ENCODE measurements at regions not wholly inside any gene's neighbourhood (a gene's known extent, or its start where the extent isn't known, plus 50 kb on each side); places are given as distances from the start of the nearest gene placed in this dataset.

DNA sequence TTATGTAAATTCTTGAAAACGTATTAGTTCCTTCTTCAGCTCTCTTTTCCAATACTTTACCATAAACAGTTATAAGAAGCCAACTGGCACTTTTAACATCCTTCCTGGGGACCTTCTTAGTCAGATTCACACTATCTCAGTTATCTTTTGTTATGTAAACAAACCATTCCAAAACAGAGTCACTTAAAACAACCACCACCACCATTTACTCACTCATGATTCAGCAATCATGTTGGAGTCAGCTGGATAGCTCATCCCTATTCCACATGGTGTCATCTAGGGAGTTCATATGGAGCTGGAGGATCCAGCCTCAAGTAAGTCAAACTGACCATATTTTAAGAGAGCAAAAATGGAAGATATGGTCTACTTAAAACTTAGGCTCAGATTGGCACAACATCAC, 240.3 kb upstream of the IRX3 start:
- DNase-seq (ENCODE audit: low read depth in 2 of 3, low spot score in 2 of 3), result no peak

DNA sequence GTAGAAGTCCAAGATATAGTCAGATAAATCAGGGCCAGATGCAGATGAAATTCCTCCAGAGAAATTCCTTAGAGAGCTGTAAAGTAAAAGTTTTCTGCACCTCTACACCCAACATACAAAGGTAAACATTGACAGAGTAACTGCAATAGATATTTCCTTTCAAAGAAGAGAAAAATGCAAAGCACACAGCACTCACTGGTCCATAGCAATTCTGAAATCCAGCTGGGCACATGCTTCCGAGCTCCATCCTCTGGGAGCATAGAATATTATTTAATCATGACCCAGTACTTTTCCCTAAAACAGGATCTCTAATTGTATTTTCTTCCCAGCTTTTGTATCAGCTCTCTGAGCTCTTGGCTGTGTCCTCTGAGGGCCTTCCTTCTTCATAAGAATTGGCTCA, 239.5 kb upstream of the IRX3 start:
- no peak for DNase-seq (ENCODE audit: low read depth in 2 of 3, low spot score in 2 of 3)

DNA sequence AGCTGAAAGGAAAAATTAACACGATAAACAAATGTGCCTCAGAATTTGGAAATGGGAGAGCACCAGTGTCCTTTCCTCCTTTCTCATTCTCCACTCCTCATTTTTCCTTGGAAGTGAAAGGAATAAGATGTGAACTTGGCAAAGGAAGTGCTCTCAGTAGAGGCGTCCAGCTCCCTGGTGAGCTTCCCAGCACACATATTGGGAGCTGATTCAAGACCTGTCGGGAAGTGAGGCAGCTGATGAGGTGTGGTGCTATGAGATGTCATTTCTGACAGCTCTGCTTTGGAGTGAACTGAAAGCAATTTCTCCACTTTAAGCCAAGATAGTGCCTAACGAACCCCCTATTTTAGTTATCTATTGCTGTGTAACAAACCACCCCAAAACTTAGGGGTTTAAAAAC, 238.5 kb upstream of the IRX3 start:
- DNase-seq (ENCODE audit: low read depth in 2 of 3, low spot score in 2 of 3), result no peak

DNA sequence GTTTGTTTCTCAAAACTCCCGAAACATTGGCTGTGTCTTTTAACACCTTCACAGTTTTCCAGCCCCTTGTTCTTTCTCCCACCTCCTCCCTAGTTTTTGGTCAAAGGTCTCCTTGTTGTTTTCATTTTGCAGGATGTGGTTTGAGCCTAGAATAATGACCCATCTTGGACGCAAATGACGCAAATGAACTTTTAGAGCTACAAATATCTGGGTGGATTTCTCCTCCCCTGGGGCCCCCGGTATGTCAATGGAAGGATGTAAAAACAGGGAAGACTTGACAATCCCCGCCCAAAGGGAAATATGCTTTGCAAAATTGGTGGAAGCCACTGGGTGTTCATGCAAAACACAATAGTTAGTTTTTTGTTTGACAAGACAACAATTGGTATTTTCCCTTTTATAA, 236.0 kb upstream of the IRX3 start:
- no peak for DNase-seq (ENCODE audit: low read depth in 2 of 3, low spot score in 2 of 3)

DNA sequence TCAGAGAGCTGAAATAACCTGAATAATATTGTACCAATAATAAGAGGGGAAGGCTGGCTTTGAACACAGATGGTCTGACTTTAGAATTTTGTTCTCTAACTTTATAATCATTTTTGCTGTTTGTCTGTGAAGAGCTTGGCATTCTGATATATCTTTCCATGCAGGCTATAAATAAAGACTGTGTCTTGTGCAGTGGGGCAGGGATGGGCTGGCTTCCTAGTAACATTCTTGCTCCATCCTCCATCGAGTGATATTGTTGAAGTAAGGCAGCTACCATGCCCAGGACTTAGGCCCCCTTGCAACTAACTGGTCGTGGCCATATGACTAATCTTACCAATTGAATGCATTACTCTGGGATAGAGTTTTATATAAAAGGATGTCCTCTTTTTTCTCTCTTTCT, 234.7 kb upstream of the IRX3 start:
- no peak for DNase-seq (ENCODE audit: low read depth in 2 of 3, low spot score in 2 of 3)

DNA sequence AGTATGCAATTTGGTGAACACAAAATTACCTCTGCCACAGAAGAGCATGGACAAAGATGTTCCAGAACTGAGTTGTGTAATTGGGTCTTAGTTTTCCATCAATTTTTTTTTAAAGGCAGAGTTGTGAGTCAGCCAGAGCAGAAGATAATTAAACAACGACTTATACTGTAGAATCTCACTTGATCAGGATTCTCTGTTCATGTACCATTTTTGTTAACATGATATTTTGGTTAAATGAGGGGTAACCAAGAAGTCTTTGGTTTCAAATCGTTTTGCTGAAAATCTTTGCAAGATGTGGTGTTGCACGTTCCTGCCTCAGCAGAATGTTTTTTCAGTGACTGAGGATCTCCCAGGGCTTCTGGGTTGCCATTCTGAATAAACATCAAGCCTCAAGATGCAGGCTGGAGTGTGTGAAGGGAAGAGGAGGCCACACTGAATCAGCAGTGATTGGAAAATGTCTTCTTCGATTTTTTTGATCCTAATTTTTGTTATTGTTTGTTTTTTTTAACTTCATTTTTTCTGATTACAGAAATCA, 232.6 kb upstream of the IRX3 start:
- no peak for DNase-seq (ENCODE audit: low read depth in 2 of 3, low spot score in 2 of 3)

DNA sequence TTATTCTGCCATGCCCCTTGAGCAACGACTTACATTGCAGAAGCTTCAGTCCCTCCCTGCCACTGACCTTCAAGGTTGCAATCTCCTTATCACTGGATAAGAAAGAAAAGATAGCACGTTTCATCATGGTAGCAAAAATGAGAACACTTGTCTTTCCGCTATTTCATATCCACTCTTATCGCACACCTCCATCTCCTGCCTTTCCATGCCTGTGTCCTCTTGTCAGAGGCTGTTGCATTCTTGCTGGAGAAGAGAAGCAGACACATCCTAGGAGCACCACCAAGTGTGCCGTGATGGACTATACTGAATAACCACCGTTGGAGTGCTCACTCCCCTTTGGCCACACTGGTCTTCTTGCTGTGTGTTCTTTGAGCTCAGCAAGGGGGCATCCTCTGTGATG, 230.6 kb upstream of the IRX3 start:
- DNase-seq (ENCODE audit: low read depth in 2 of 3, low spot score in 2 of 3), result no peak

DNA sequence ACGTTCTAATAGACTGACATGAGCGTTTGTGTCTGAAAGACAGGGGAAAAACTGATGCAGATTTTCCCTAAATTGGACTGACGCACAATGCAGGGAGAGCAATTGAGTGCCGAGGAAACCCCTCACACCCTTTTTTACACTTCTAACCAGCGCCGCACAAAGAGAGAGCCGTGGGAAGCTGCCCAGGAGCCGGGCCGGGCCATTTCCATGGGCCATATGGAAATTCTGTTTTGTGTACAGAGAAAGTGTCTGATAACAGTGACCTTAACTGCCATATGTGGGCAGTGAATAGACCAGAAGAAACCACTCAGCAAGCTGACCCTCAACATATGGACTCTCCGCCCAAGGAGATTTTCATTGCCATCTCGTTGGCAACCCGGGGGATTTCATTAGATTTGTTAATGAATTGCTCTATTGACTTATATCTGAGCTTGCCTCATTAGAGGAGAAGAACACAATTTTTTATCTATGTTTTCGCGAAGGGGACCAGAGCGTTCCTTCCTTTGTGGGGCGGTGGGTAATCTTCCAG, 225.9 kb upstream of the IRX3 start:
- no peak for DNase-seq (ENCODE audit: low read depth in 2 of 3, low spot score in 2 of 3)

DNA sequence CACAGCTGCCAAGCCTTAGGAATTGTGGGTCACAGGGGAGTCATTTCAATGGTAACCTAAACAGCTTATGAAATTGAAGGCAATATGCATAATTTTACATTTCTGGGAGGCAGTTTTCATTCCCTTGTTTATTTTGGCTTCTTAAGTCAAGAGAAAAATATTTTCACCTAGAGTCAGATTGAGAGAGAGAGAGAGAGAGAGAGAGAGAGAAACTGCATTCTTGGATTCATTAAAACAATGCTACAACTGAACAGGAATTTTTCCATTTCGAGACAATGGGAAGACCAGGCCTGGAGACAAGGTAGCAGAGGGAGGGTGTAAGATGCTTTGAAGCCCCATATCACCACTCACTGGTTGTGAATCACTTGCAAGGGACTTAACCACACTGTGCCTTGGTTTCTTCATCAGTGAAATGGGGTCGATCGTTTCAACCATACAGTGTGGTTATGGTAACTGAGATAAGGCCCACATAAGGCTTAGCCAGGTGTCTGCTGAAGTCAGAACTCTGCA, 224.7 kb upstream of the IRX3 start:
- no peak for DNase-seq (ENCODE audit: low read depth in 2 of 3, low spot score in 2 of 3)

DNA sequence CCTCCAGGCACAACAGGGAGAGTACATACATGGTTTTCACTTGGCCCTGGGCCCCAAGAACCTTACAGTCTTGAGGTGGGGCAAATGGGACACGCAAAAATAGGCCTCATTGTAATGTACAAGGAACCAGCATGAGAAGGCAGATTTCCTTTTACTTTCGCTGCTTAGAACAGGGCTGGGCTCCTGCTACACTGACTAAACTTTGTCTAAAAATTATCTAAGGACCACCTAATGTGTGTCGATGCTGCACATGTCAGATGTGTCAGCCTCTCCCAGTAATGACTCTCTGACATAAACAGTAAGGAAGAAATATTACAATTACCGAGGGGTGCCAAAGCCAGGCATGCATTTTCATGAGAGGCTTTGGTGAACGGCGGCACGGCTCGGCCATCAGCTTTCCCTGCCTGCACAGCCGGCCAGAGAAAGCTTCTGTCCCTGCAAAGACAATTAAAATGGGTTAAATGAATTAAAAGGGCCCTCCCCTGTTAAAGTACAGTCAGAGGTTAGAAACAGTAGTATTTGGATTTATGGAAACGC, 224.2 kb upstream of the IRX3 start:
- DNase-seq (ENCODE audit: low read depth in 2 of 3, low spot score in 2 of 3), result no peak

DNA sequence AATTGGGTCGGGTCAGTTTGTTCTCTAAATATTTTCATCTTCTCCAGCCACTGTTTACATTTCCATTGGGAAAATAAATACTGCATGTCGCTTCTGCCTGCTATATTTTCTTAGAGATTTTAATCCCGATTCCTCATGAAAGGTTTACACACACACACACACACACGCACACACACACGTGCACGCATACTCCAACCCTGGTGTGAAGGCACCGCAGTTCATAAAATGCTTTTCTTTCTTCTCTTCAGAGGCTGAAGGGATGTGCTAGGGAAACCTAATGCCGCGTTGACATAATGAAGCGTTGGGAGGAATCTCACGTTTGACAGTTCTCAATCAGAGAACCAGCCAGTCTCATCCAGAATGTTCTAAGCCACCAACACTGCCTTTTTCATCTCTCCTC, 222.9 kb upstream of the IRX3 start:
- no peak for DNase-seq (ENCODE audit: low read depth in 2 of 3, low spot score in 2 of 3)

DNA sequence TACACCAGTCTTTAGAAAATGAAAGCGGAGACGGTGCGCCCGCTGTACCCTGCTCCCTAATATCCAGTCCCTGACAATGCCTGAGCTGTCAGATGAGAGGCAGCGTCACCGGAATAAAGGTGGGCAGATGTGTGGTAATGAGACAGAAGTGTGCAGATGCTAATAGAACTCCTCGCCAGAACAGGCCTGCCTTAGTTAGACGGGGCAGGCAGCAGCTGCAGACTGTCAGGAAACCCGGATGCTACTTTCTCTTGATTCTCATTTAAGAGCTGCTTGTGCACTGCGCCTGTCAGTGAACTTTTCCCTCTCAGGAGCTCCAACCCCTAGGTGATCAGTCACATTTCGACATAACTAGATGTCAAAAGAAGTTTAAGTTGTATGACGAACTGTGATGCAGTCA, 221.8 kb upstream of the IRX3 start:
- DNase-seq (ENCODE audit: low read depth in 2 of 3, low spot score in 2 of 3), result no peak

DNA sequence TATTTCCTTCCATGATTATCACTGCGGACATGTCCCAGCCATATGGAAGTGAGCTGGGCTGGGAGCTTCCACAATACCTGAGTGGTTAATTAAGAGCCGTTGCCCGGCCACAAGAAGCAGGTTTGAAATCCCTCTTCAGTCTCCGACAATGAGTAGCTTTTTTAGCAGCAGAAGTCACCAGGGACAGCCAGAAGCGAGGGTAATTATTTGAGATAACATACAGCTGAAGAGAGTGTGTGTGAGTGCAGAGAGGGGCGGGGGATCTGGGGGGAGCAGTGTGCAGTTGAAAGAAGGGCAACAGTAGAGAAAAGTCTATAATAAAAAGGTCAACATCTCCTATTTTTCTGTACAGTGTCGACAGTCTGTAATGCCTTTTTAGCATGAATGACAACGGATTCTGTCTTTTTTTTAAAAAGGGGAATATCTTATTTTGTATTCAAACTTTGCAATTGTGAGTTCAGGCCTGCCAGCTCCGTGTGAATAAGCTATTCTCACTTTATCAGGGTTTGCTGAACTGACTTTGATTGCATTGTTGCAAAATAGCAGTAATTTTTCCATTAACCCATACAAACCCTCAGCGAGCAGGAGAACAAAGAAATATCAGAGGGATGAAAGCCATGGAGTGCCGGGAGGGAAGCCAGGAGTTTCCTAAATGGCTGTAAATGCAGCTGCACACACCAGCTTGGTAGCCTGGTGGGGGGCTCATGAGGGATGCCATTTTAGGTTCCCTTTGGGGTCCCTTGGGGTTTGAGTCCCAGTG, 220.3 kb upstream of the IRX3 start:
- no peak for DNase-seq (ENCODE audit: low read depth in 2 of 3, low spot score in 2 of 3)

DNA sequence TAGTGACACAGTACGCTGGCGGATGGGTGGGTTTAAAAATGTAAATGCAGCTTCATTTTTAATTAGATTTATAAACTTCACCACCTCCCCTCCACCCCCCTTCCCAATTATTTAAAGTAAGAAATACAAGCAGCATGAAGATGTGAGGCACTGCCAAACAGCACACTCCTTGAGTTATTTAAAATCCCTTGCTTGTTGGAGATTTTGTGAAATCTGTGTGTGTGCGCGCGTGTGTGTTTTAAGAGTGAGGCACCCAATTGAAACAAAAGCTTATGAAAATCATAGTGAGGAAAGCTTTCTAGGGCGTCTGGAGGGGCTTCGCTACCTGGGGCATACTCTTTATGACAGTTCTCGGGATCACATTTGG, 219.6 kb upstream of the IRX3 start:
- DNase-seq (ENCODE audit: low read depth in 2 of 3, low spot score in 2 of 3), result no peak

DNA sequence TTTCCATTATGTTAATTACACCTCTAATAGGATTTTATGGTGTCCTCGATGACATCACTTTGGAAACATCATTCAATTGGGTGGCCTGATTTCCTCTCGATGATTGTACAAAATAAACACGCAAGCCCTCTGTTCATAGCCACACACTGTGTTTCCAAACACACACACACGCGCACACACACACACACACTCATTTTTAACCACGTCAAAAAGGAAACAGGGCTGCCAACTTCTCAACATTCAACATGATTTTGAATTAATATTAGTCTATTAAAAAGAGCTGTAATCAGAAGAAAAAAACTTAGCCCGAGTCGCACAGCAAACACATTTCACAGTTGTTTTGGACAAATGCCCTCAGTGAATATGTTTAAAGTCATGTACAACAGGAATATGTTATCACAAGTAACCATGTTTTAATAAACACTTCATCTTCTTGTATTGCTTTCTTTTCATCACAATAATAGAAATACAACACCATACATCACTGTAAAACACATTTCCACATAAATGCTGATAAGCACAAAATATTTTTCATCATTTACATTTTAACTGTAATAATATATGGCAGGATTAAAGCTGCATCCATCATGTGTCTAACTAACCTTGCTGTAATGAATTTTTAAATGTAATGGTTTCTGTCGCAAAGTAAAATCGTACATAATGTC, 219.1 kb upstream of the IRX3 start:
- no peak for DNase-seq (ENCODE audit: low read depth in 2 of 3, low spot score in 2 of 3)

DNA sequence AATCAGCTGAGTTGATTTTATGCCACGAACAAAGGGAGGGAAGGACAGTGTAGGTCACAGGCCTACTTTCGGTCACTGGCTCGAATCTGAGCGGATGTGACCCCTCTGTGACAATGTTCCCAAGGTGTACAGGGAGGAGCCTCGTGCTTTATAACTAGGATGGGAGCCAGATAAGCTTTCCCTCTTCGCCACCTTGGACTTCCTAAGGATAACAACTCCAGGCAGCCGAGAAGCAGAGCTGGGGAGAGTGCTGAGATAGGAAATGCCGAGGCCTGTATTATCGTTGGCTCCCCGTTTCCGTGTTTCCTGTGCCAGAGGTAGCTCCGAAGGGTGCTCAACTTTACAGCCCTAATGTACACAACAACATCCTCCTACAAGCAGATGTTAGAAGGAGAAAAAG, 217.8 kb upstream of the IRX3 start:
- no peak for DNase-seq (ENCODE audit: low read depth in 2 of 3, low spot score in 2 of 3)

DNA sequence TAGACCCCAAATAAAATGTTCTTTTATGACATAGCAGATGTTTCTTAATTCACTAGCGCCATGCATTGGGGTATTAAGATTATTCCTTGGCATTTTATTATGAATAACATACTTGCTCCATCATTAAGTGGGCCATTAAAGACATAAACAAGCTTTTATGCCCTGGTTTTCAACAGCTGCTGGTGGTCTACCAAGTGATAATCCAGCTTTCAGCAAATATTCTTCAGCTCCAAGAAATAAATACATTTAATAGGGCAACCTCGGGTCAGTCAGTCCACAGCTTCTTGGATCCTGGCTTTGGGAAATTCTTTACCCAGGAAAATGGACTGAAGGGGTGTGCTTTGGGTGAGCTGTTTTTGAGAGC, 217.3 kb upstream of the IRX3 start:
- no peak for DNase-seq (ENCODE audit: low read depth in 2 of 3, low spot score in 2 of 3)

DNA sequence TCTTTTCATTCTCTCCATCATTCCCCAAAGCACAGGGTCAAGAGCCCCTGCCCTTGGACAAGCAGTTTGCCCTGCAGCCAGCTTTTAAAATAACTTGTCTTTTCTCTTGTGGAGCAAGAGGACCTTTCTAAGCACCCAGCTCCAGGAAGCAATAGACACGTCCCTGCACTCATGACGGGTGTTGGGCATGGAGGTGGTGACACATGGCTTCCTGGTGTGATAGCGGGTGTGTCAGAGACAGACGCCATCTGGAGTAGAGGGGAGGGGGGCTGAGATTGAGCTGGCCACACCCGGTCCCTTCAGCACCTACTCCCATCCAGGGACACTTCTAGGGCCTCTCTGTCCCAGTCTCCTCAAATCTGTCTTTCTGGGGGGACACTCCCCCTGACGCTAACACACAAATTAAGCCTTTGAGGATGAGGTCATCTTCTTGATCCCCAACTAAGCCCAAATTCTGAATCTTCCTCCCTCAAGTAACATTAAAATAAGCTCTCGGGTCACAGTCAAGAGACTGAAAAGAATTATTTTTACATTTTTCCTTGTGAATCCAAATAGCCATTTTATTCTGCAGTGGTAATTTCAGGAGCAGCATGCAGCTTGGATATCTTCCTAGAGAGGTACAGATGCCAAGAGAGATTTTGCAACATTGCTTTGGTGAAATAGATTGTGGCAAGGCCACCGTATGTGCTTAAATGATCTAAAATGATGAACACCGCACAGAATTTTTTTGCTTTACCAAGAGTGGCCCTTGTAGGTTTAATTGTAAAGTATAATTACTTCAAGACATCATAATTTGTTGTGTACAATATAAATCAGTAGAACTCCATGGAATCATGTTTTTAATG, 216.6 kb upstream of the IRX3 start:
- DNase-seq (ENCODE audit: low read depth in 2 of 3, low spot score in 2 of 3), result no peak

DNA sequence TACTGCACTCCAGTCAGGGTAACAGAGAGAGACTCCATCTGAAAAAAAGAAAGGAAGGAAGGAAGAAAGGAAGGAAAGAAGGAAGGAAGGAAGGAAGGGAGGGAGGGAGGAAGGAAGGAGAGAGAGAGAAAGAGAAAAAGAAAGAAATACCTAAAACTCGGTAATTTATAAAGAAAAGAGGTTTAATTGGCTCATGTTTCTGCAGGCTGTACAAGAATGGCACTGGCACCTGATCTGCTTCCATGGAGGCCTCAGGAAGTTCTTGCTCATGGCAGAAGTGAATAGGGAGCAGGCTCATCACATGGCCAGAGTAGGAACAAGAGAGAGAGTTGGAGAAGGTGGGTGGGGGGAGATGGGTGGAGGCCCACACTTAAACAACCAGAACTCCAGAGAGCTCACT, 215.2 kb upstream of the IRX3 start:
- DNase-seq (ENCODE audit: low read depth in 2 of 3, low spot score in 2 of 3), result no peak

DNA sequence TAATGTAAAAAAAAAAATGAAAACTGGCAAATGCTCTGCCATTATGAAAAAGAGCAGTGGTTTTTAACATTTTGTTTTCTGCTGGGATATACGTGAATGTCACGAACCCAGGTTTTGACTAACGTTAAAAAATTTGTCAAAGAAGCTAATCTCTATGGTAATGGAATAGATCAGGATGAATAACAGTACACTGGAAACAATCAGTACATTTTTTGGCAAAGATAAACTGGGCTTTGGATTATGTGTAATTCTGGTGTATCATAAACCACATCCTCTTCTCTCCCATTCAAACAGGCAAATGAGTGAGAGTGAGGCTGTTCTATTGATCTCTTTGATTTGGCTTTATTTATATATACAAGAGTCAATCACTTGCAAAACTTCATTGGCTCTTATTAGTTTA, 207.0 kb upstream of the IRX3 start:
- DNase-seq (ENCODE audit: low read depth in 2 of 3, low spot score in 2 of 3), result no peak

DNA sequence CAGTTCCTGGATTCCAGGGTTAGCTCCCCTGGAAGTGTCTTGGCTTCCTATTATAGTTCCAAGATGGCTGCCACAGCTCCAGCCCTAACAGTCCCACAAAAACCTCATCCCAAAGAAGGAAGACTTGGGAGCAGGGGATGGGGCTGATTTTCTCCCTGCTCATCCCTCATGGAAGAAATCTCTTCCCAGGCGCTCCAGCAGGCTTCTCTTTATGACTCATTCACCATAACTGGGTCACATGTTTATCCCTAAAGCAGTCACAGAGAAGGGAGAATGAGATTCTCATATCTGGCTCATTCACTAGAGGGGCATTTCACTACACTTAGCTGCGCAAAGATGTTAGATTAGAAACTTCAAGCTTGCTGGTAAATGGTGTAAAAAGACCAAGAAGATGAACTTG, 206.5 kb upstream of the IRX3 start:
- DNase-seq (ENCODE audit: low read depth in 2 of 3, low spot score in 2 of 3), result no peak
